Mucosa of rectum (tissue), 2 donors: ENCODE measurements at regions not wholly inside any gene's neighbourhood (a gene's known extent, or its start where the extent isn't known, plus 50 kb on each side); places are given as distances from the start of the nearest gene placed in this dataset.

ENCODE experiments used
- H3K27ac ChIP-seq, 2 donors: one replicate each; pipeline ENCODE4 v1.7.0; 2013; ENCODE audit warnings: inconsistent platforms in 2 of 2, low read depth in 2 of 2, low read length in 2 of 2
- H3K27me3 ChIP-seq, 2 donors: one replicate each; pipeline ENCODE4 v1.7.0; 2013; ENCODE audit warnings: low read length in 2 of 2; ENCODE audit not compliant: control insufficient read depth in 2 of 2, insufficient read depth in 2 of 2
- H3K36me3 ChIP-seq, 2 donors: one replicate each; pipeline ENCODE4 v1.7.0; 2013; ENCODE audit warnings: low read length in 2 of 2; ENCODE audit not compliant: control insufficient read depth in 2 of 2, insufficient read depth in 2 of 2
- H3K4me1 ChIP-seq, 2 donors: one replicate each; pipeline ENCODE4 v1.7.0; 2013; ENCODE audit warnings: low read length in 2 of 2, mild to moderate bottlenecking in 1 of 2; ENCODE audit not compliant: control insufficient read depth in 2 of 2, insufficient read depth in 2 of 2
- H3K4me3 ChIP-seq, 2 donors: one replicate each; pipeline ENCODE4 v1.7.0; 2013; ENCODE audit warnings: low read length in 2 of 2
- H3K9ac ChIP-seq, 2 donors: one replicate each; pipeline ENCODE4 v1.7.0; 2013; ENCODE audit warnings: low read length in 2 of 2, low read depth in 1 of 2, mild to moderate bottlenecking in 1 of 2
- H3K9me3 ChIP-seq, 2 donors: one replicate each; pipeline ENCODE4 v1.7.0; 2013; ENCODE audit warnings: low read length in 2 of 2; ENCODE audit not compliant: control insufficient read depth in 2 of 2
- donor health status: healthy.
- donor health status: Normal muscosa, but diverticular disease.

GRCh38 chr5:160935776-160936175, 83.8 kb upstream of the ATP10B start:
- Histone ChIP-seq H3K36me3 (no peaks in the 10 kb centered on the region), H3K27ac (no peak overlapping the region), H3K9ac (no peak overlapping the region), H3K9me3 (no peaks in the 10 kb centered on the region), H3K27me3 (no peaks in the 10 kb centered on the region), H3K4me1 (peaks cover 0 to 6% of the 10 kb centered on the region in 2 donors), H3K4me3 (no peak overlapping the region)

GRCh38 chr5:160931283-160931682, 79.3 kb upstream of the ATP10B start:
- H3K27ac ChIP-seq = no peak overlapping the region
- H3K4me1 ChIP-seq = peaks cover 9 to 17% of the 10 kb centered on the region in 2 donors
- no peaks in the 10 kb centered on the region for H3K27me3 ChIP-seq
- no peaks in the 10 kb centered on the region for H3K9me3 ChIP-seq
- no peaks in the 10 kb centered on the region for H3K36me3 ChIP-seq
- H3K4me3 ChIP-seq = no peak overlapping the region
- no peak overlapping the region for H3K9ac ChIP-seq

GRCh38 chr5:160930406-160930805, 78.4 kb upstream of the ATP10B start:
- H3K4me1 ChIP-seq = peaks cover 16 to 20% of the 10 kb centered on the region in 2 donors
- no peak overlapping the region for H3K27ac ChIP-seq
- H3K9me3 ChIP-seq = no peaks in the 10 kb centered on the region
- H3K36me3 ChIP-seq = no peaks in the 10 kb centered on the region
- H3K27me3 ChIP-seq = no peaks in the 10 kb centered on the region
- no peak overlapping the region for H3K9ac ChIP-seq
- no peak overlapping the region for H3K4me3 ChIP-seq

GRCh38 chr5:160929906-160930305, 77.9 kb upstream of the ATP10B start:
- no peak overlapping the region for H3K27ac ChIP-seq
- no peaks in the 10 kb centered on the region for H3K9me3 ChIP-seq
- H3K36me3 ChIP-seq = no peaks in the 10 kb centered on the region
- no peak overlapping the region for H3K9ac ChIP-seq
- no peaks in the 10 kb centered on the region for H3K27me3 ChIP-seq
- peaks cover 16 to 21% of the 10 kb centered on the region in 2 donors for H3K4me1 ChIP-seq
- no peak overlapping the region for H3K4me3 ChIP-seq

- no peak overlapping the region for H3K4me3 ChIP-seq
- no peak overlapping the region for H3K27ac ChIP-seq
- no peaks in the 10 kb centered on the region for H3K27me3 ChIP-seq
- no peak overlapping the region for H3K9ac ChIP-seq
- peaks cover 22 to 27% of the 10 kb centered on the region in 2 donors for H3K4me1 ChIP-seq
- no peaks in the 10 kb centered on the region for H3K9me3 ChIP-seq
- H3K36me3 ChIP-seq = no peaks in the 10 kb centered on the region
Measured at GRCh38 chr5:160929360-160929759, 77.3 kb upstream of the ATP10B start.

- Histone ChIP-seq H3K4me3 (no peak overlapping the region), H3K27ac (peak overlapping the region in 1 of 2 donors; percentile 43), H3K9me3 (no peaks in the 10 kb centered on the region), H3K9ac (no peak overlapping the region), H3K36me3 (no peaks in the 10 kb centered on the region), H3K4me1 (peaks cover 29 to 37% of the 10 kb centered on the region in 2 donors), H3K27me3 (no peaks in the 10 kb centered on the region)
Measured at GRCh38 chr5:160926428-160926827, 74.4 kb upstream of the ATP10B start.

- Histone ChIP-seq H3K36me3 (no peaks in the 10 kb centered on the region), H3K4me1 (peaks cover 29 to 37% of the 10 kb centered on the region in 2 donors), H3K4me3 (no peak overlapping the region), H3K9ac (no peak overlapping the region), H3K27ac (no peak overlapping the region), H3K9me3 (no peaks in the 10 kb centered on the region), H3K27me3 (no peaks in the 10 kb centered on the region)
Measured at GRCh38 chr5:160925281-160925680, 73.3 kb upstream of the ATP10B start.

GRCh38 chr5:160923936-160924710, 72.1 kb upstream of the ATP10B start:
- Histone ChIP-seq H3K4me3 (peak overlapping the region in 1 of 2 donors; percentile 37), H3K27me3 (no peaks in the 10 kb centered on the region), H3K9me3 (no peaks in the 10 kb centered on the region), H3K4me1 (peaks cover 29 to 36% of the 10 kb centered on the region in 2 donors), H3K36me3 (no peaks in the 10 kb centered on the region), H3K9ac (no peak overlapping the region), H3K27ac (peak overlapping the region; percentile 35 to 43)

GRCh38 chr5:160923411-160923810, 71.4 kb upstream of the ATP10B start:
- Histone ChIP-seq H3K27ac (peak overlapping the region; percentile 35 to 43), H3K9me3 (no peaks in the 10 kb centered on the region), H3K9ac (no peak overlapping the region), H3K27me3 (no peaks in the 10 kb centered on the region), H3K4me3 (peak overlapping the region in 1 of 2 donors; percentile 37), H3K4me1 (peaks cover 26 to 33% of the 10 kb centered on the region in 2 donors), H3K36me3 (no peaks in the 10 kb centered on the region)

GRCh38 chr5:160922311-160922710, 70.3 kb upstream of the ATP10B start:
- H3K4me3 ChIP-seq = no peak overlapping the region
- no peaks in the 10 kb centered on the region for H3K27me3 ChIP-seq
- no peak overlapping the region for H3K9ac ChIP-seq
- no peak overlapping the region for H3K27ac ChIP-seq
- peaks cover 26 to 29% of the 10 kb centered on the region in 2 donors for H3K4me1 ChIP-seq
- no peaks in the 10 kb centered on the region for H3K36me3 ChIP-seq
- no peaks in the 10 kb centered on the region for H3K9me3 ChIP-seq
